ENCODE measurements at regions not wholly inside any gene's neighbourhood (a gene's known extent, or its start where the extent isn't known, plus 50 kb on each side); places are given as distances from the start of the nearest gene placed in this dataset.

DNA sequence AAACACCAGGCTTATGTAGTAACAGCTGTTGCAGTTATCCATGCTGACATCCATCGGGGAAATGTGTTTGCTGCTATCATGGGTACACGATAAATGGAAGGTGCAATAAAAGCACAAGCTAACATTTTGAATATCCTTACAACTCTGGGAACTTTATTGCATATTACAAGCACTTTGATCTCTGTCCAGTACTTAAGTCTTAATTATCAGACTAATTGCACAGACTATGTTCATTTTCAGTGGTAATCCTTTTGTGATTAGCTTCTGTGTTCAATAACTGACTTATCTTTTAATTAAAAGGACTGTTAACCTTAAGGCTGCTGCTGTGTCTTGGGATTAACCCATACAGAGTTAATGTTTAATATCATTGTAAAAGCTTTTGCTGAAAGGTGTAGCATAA is 101.4 kb upstream of the ATP5MC3 start:
- Mint-ChIP-seq H3K27ac (ENCODE audit: unreplicated experiment) (no peak overlapping the region), H3K27me3 (ENCODE audit: unreplicated experiment) (no peaks in the 10 kb centered on the region), H3K36me3 (ENCODE audit: unreplicated experiment) (no peaks in the 10 kb centered on the region), H3K4me1 (ENCODE audit: low read depth, unreplicated experiment) (peaks cover 9% of the 10 kb centered on the region), H3K4me3 (ENCODE audit: unreplicated experiment) (no peak overlapping the region), H3K9me3 (ENCODE audit: unreplicated experiment) (no peaks in the 10 kb centered on the region)
- TF ChIP-seq, protein P1, sequence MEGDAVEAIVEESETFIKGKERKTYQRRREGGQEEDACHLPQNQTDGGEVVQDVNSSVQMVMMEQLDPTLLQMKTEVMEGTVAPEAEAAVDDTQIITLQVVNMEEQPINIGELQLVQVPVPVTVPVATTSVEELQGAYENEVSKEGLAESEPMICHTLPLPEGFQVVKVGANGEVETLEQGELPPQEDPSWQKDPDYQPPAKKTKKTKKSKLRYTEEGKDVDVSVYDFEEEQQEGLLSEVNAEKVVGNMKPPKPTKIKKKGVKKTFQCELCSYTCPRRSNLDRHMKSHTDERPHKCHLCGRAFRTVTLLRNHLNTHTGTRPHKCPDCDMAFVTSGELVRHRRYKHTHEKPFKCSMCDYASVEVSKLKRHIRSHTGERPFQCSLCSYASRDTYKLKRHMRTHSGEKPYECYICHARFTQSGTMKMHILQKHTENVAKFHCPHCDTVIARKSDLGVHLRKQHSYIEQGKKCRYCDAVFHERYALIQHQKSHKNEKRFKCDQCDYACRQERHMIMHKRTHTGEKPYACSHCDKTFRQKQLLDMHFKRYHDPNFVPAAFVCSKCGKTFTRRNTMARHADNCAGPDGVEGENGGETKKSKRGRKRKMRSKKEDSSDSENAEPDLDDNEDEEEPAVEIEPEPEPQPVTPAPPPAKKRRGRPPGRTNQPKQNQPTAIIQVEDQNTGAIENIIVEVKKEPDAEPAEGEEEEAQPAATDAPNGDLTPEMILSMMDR (IDR thresholded peaks at IDR 0.05; ENCODE audit: partially characterized antibody, unreplicated experiment), result no peak
- DNase-seq, result no peak

DNA sequence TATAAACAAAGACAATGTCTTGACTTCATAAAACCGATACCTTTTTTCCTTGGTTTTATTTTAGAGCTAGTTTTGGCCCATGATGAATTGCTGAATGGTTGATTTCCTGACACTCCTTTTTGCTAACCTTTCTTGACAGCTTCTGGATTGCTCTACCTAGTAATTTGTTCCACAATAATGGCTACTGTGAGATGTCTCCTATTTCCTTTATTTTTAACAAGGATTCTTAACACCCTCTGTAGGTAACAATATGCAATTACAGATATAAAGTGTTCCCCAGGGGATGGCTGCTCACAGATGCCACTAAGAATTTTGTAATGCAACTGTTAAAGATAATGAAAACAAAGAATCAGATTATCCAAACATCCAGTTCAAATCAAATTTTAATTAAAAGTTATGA is 100.8 kb upstream of the ATP5MC3 start:
- H3K4me3 Mint-ChIP-seq (ENCODE audit: unreplicated experiment), result no peak overlapping the region

DNA sequence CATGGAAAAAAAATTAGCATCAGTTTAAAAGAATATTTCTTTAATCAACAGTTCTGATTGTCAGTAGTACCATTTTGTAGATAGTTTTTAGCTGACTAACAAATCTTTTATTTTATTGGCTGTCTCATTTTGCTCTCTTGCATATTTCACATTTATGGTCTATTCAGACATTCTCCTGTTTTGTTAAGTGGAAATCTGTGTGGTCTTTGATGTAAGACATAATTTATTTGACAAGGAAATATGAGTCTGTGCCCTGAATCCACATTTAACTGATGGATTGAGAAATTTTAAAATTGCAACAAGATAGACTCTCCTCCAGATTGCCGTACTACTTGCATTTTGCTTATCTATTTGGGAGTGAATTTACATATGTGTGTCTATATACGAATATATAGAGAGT is 96.3 kb upstream of the ATP5MC3 start:
- peaks cover 3% of the 10 kb centered on the region for H3K4me1 Mint-ChIP-seq (ENCODE audit: low read depth, unreplicated experiment)
- H3K36me3 Mint-ChIP-seq (ENCODE audit: unreplicated experiment), result no peaks in the 10 kb centered on the region
- H3K9me3 Mint-ChIP-seq (ENCODE audit: unreplicated experiment), result no peaks in the 10 kb centered on the region
- TF ChIP-seq, protein P1 (IDR thresholded peaks at IDR 0.05; ENCODE audit: partially characterized antibody, unreplicated experiment), result no peak
- H3K4me3 Mint-ChIP-seq (ENCODE audit: unreplicated experiment), result no peak overlapping the region
- no peak overlapping the region for H3K27ac Mint-ChIP-seq (ENCODE audit: unreplicated experiment)
- no peak for DNase-seq
- no peaks in the 10 kb centered on the region for H3K27me3 Mint-ChIP-seq (ENCODE audit: unreplicated experiment)

More for the DNA sequence above, 100.8 kb upstream of the ATP5MC3 start:
- H3K9me3 Mint-ChIP-seq (ENCODE audit: unreplicated experiment), result no peaks in the 10 kb centered on the region
- H3K27me3 Mint-ChIP-seq (ENCODE audit: unreplicated experiment), result no peaks in the 10 kb centered on the region
- TF ChIP-seq, protein P1 (IDR thresholded peaks at IDR 0.05; ENCODE audit: partially characterized antibody, unreplicated experiment), result peak; percentile 68
- peaks cover 9% of the 10 kb centered on the region for H3K4me1 Mint-ChIP-seq (ENCODE audit: low read depth, unreplicated experiment)
- no peak for DNase-seq
- peak overlapping the region; percentile 15 for H3K27ac Mint-ChIP-seq (ENCODE audit: unreplicated experiment)
- H3K36me3 Mint-ChIP-seq (ENCODE audit: unreplicated experiment), result no peaks in the 10 kb centered on the region

DNA sequence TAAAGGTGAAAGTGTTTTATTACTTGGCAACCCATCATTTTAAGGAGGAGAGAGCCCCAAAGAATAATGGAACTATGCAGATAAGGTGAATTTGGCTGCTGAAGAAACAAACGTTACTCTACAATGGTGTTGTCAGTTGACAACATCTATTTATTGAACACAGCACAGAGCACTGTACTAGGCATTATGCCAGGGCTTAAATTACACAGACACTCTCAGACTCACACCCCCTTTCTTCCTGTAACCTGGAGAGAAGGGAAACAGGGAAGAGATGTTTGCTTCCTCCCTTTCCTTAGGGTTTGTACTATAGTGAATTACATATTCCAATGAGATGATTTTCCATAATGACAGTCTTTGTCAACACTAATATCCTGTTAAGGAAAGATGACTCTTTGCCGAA is 94.0 kb upstream of the ATP5MC3 start:
- Mint-ChIP-seq H3K27me3 (ENCODE audit: unreplicated experiment) (peaks cover 2% of the 10 kb centered on the region), H3K4me3 (ENCODE audit: unreplicated experiment) (no peak overlapping the region), H3K4me1 (ENCODE audit: low read depth, unreplicated experiment) (peaks cover 7% of the 10 kb centered on the region), H3K36me3 (ENCODE audit: unreplicated experiment) (peaks cover 4% of the 10 kb centered on the region), H3K27ac (ENCODE audit: unreplicated experiment) (no peak overlapping the region), H3K9me3 (ENCODE audit: unreplicated experiment) (no peaks in the 10 kb centered on the region)
- TF ChIP-seq, protein P1 (IDR thresholded peaks at IDR 0.05; ENCODE audit: partially characterized antibody, unreplicated experiment), result no peak
- DNase-seq, result no peak

DNA sequence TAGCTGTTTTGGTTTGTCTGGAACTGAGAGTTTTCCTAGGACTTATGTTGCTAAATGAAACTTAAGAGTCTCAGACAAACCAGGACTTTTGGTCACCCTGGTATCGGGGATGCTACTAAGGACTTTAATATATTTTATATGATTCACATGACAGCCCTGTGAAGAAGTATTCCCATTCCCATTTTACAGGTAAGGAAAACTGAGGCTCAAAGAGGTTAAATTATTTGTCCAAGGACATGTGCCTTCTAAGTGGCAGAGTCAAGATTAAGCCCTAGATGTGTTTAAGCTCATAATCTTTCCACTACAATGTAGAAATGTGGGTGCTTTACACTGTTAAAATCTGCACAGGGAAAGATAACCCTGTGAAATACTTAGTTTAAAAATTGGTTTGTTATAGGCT is 77.7 kb upstream of the ATP5MC3 start:
- Mint-ChIP-seq H3K27me3 (ENCODE audit: unreplicated experiment) (no peaks in the 10 kb centered on the region), H3K27ac (ENCODE audit: unreplicated experiment) (no peak overlapping the region), H3K36me3 (ENCODE audit: unreplicated experiment) (peaks cover 7% of the 10 kb centered on the region), H3K4me3 (ENCODE audit: unreplicated experiment) (no peak overlapping the region), H3K9me3 (ENCODE audit: unreplicated experiment) (peaks cover 3% of the 10 kb centered on the region), H3K4me1 (ENCODE audit: low read depth, unreplicated experiment) (peaks cover 4% of the 10 kb centered on the region)
- TF ChIP-seq, protein P1 (IDR thresholded peaks at IDR 0.05; ENCODE audit: partially characterized antibody, unreplicated experiment), result no peak
- no peak for DNase-seq
